HCT116 (cell line): ENCODE measurements at regions not wholly inside any gene's neighbourhood (a gene's known extent, or its start where the extent isn't known, plus 50 kb on each side); places are given as distances from the start of the nearest gene placed in this dataset.
"Not testable (repeated sequence)": the region's sequence is repeated elsewhere in the genome, so short reads cannot be mapped to it uniquely, and the experiment has no call there.

ENCODE experiments used
- ATAC-seq: fragments of 200-7000 bp; cut with Tn5 transposase; 2 replicates; pipeline ENCODE4 v1.9.1; 2020; ENCODE audit warnings: mild to moderate bottlenecking, moderate library complexity
- BruUV-seq: library from RNA; stranded (reverse); fragments of 400-500 nt; replicated peaks from 2 replicates; lab custom pipeline; 2021; lab: Mats Ljungman, UMichigan
- CTCF ChIA-PET: fragments of 300-600 bp; sonication (Branson Sonifier 250); formaldehyde crosslinking; loops from one replicate; lab custom pipeline; 2021; ENCODE audit warnings: antibody characterized with exemption; lab: Charles Lee
- POLR2A ChIA-PET: fragments of 300-600, 350-600 bp; sonication (Branson Sonifier 250); formaldehyde crosslinking; loops from one replicate; lab custom pipeline; 2021; ENCODE audit warnings: antibody characterized with exemption; lab: Charles Lee
- RAD21 ChIA-PET, 2 experiments: fragments of 300-600 bp; sonication (Branson Sonifier 250); formaldehyde crosslinking; loops; one replicate each; lab custom pipeline; 2023; ENCODE audit warnings: low total read pairs in 2 of 2; ENCODE audit not compliant: uncharacterized antibody in 2 of 2, unreplicated experiment in 2 of 2, low non-redundant PET in 1 of 2; lab: Charles Lee
- DNase-seq: peaks from one replicate; pipeline ENCODE4 v3.0.0-alpha.2; 2010; ENCODE audit warnings: low read depth, low spot score
- H2AFZ ChIP-seq: fragments of 200-600 bp; shearing (Covaris generic), sonication (generic); 2 replicates; pipeline ENCODE4 v1.6.1; 2017; ENCODE audit warnings: low read depth, mixed run types, mixed read lengths, antibody characterized with exemption, low read length; ENCODE audit not compliant: poor library complexity, severe bottlenecking
- H3K27ac ChIP-seq: 2 replicates; pipeline ENCODE4 v1.5.1; 2012; ENCODE audit warnings: low read depth, low read length
- H3K27me3 ChIP-seq: fragments of 200-600 bp; sonication (generic); 2 replicates; pipeline ENCODE4 v1.6.1; 2016; ENCODE audit warnings: mixed run types, low read length, mixed read lengths; ENCODE audit not compliant: insufficient read depth
- H3K36me3 ChIP-seq, 2 experiments: fragments of 200-500 bp in 1 of 2; fragments of 200-600 bp in 1 of 2; sonication (Bioruptor generic) in 1 of 2; sonication (generic) in 1 of 2; 2 replicates each; pipeline versions ENCODE4 v1.5.1 to v1.6.1; 2014 to 2016; ENCODE audit warnings: low read length in 2 of 2, inconsistent platforms in 1 of 2, mixed read lengths in 1 of 2, mixed run types in 1 of 2; ENCODE audit not compliant: insufficient read depth in 2 of 2, control insufficient read depth in 1 of 2
- H3K4me1 ChIP-seq, 2 experiments: fragments of 200-600 bp in 1 of 2; sonication (generic) in 1 of 2; 2 replicates each; pipeline versions ENCODE4 v1.5.1 to v1.6.1; 2012 to 2017; ENCODE audit warnings: low read length in 2 of 2, inconsistent platforms in 1 of 2, mild to moderate bottlenecking in 1 of 2, mixed read lengths in 1 of 2, mixed run types in 1 of 2, moderate library complexity in 1 of 2; ENCODE audit not compliant: insufficient read depth in 2 of 2, control insufficient read depth in 1 of 2
- H3K4me2 ChIP-seq: fragments of 200-600 bp; sonication (generic); 2 replicates; pipeline ENCODE4 v1.6.1; 2017; ENCODE audit warnings: mixed run types, low read length, mixed read lengths
- H3K4me3 ChIP-seq, 2 experiments: fragments of 200-600 bp in 1 of 2; sonication (generic) in 1 of 2; replicated peaks in 1 of 2; 2 replicates each; pipeline ENCODE4 v1.5.1; 2011 to 2016; ENCODE audit warnings: low read length in 2 of 2, control low read depth in 1 of 2, low read depth in 1 of 2, mild to moderate bottlenecking in 1 of 2, mixed read lengths in 1 of 2, mixed run types in 1 of 2
- H3K79me2 ChIP-seq: fragments of 200-600 bp; sonication (generic); 2 replicates; pipeline ENCODE4 v1.6.1; 2017; ENCODE audit warnings: mild to moderate bottlenecking, mixed run types, low read length, moderate library complexity, mixed read lengths; ENCODE audit not compliant: insufficient read depth
- H3K9ac ChIP-seq: fragments of 200-600 bp; sonication (generic); 2 replicates; pipeline ENCODE4 v1.6.1; 2016; ENCODE audit warnings: low read length, mixed read lengths
- H3K9me2 ChIP-seq: fragments of 200-600 bp; sonication (generic), shearing (Covaris generic); 2 replicates; pipeline ENCODE4 v1.6.1; 2017; ENCODE audit warnings: mixed run types, mild to moderate bottlenecking, moderate library complexity; ENCODE audit not compliant: insufficient read depth
- H3K9me3 ChIP-seq, 2 experiments: fragments of 200-500 bp in 1 of 2; fragments of 200-600 bp in 1 of 2; sonication (Bioruptor generic) in 1 of 2; sonication (generic) in 1 of 2; 2 replicates each; pipeline ENCODE4 v1.6.1; 2014 to 2017; ENCODE audit warnings: low read length in 2 of 2, mixed read lengths in 2 of 2, inconsistent platforms in 1 of 2, low read depth in 1 of 2, mild to moderate bottlenecking in 1 of 2, mixed run types in 1 of 2, moderate library complexity in 1 of 2; ENCODE audit not compliant: control insufficient read depth in 1 of 2, insufficient read depth in 1 of 2
- H4K20me1 ChIP-seq: fragments of 200-600 bp; sonication (generic), shearing (Covaris generic); 2 replicates; pipeline ENCODE4 v1.6.1; 2017; ENCODE audit warnings: mixed run types, mild to moderate bottlenecking, moderate library complexity; ENCODE audit not compliant: insufficient read depth
- CBX3 ChIP-seq: IDR thresholded peaks from 2 replicates; pipeline ENCODE4 v1.6.1; 2012; ENCODE audit warnings: low read depth
- CEBPB ChIP-seq: IDR thresholded peaks from 2 replicates; pipeline ENCODE4 v1.6.1; 2012; ENCODE audit warnings: low read depth
- FOSL1 ChIP-seq: IDR thresholded peaks from 2 replicates; pipeline ENCODE4 v1.6.1; 2012; ENCODE audit warnings: low read depth
- JUND ChIP-seq: IDR thresholded peaks from 2 replicates; pipeline ENCODE4 v1.6.1; 2012
- SIN3A ChIP-seq: IDR thresholded peaks from 2 replicates; pipeline ENCODE4 v1.6.1; 2012; ENCODE audit warnings: low read depth
- SP1 ChIP-seq: IDR thresholded peaks from 2 replicates; pipeline ENCODE4 v1.6.1; 2012; ENCODE audit warnings: low read depth
- TCF7L2 ChIP-seq: IDR thresholded peaks from 2 replicates; pipeline ENCODE4 v1.7.0; 2011; ENCODE audit warnings: borderline replicate concordance, inconsistent platforms; ENCODE audit not compliant: insufficient read depth, insufficient read length; ENCODE audit errors: extremely low read depth
- intact Hi-C: fragments of 100-400 bp; cut with micrococcal nuclease; formaldehyde crosslinking; loops from 2 replicates; pipeline ENCODE4 v1.10.0; 2022
- TF ChIP-seq, protein P1 (sequence below): IDR thresholded peaks from 2 replicates; pipeline ENCODE4 v1.6.1; 2012

DNA sequence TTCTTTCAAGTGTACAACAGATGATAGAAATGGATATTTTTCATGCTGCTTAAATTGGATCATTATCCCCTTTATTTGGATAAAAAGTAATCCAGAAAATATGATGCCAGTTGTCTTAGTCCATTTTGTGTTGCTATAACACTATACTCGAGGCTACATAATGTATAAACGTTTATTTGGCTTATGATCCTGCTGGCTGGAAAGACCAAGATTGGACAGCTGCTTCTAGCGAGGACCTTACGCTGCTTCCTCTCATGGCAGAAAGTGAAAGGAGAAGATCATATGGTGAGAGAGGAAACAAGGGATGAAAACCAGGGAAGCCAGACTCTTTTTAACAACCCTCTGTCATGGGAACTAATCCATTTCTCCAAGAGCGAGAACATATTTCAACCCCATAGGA, 102.7 kb downstream of the TRAM1L1 start:
- Histone ChIP-seq H3K9me3 (no peaks in the 10 kb centered on the region), H3K4me2 (no peak overlapping the region), H3K9me2 (no peaks in the 10 kb centered on the region), H3K9ac (no peak overlapping the region), H3K4me3 (no peak overlapping the region), H3K79me2 (no peaks in the 10 kb centered on the region), H3K4me1 (peaks cover 5 to 20% of the 10 kb centered on the region in 2 experiments; a peak in 3 of 4 replicates), H3K36me3 (no peaks in the 10 kb centered on the region), H2AFZ (peak overlapping the region; percentile 44), H4K20me1 (no peaks in the 10 kb centered on the region), H3K27me3 (no peaks in the 10 kb centered on the region), H3K27ac (no peak overlapping the region)
- intact Hi-C loops = no loop called here
- DNase-seq = no peak
- TF ChIP-seq, protein P1, sequence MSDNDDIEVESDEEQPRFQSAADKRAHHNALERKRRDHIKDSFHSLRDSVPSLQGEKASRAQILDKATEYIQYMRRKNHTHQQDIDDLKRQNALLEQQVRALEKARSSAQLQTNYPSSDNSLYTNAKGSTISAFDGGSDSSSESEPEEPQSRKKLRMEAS = no peak
- no peak for TF ChIP-seq JUND
- no peak for TF ChIP-seq CEBPB
- POLR2A ChIA-PET = no interaction called here
- CTCF ChIA-PET = no interaction called here
- no TSS peak for BruUV-seq
- RAD21 ChIA-PET = no interaction called here
- ATAC-seq = no peak

DNA sequence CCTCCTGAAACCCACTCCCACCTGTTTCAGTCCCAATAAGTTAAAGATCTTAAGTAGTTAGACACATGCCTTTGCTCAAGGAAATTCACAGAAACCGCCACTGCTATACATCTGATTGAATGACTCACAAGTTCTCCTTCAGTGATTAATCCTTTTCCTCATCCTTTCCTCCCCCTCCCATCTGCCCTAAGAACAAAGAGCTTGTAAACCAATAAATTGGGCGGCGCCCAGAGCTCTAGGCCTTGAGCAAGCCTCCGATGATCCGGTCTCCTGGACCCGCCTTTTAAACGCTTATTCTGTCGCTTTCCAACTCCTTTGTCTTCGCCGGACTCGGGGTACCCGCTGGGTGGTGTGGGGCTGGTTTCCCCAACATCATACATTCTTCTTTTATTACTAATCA, 104.9 kb downstream of the TRAM1L1 start:
- RAD21 ChIA-PET, POLR2A ChIA-PET, BruUV-seq, H3K27ac ChIP-seq, H3K27me3 ChIP-seq, H3K36me3 ChIP-seq, H3K79me2 ChIP-seq: not testable (repeated sequence)
- Histone ChIP-seq H3K4me1 (peaks cover 5 to 20% of the 10 kb centered on the region in 2 experiments; a peak in 3 of 4 replicates), H3K4me2 (peak overlapping the region; percentile 68)
- DNase-seq = peak; percentile 78
- TF ChIP-seq CBX3 (peak; percentile 45; the same call in 1 of the 2 replicates), CEBPB (peak; percentile 57; the same call in 1 of the 2 replicates), TCF7L2 (peak; percentile 83), SP1 (peak; percentile 46; the same call in 1 of the 2 replicates), SIN3A (0 out of 2 replicates have a peak, but pooled peaks have one; percentile 25), JUND (peak; percentile 67), FOSL1 (peak; percentile 56)
- TF ChIP-seq, protein P1 = 0 out of 2 replicates have a peak, but pooled peaks have one; percentile 15
- TF ChIP-seq, all 23 proteins: peak for 8; not testable (repeated sequence) for 15
- H3K9me2 ChIP-seq, H3K9ac ChIP-seq, H4K20me1 ChIP-seq, CTCF ChIA-PET, intact Hi-C loops, H3K9me3 ChIP-seq: not testable (repeated sequence)
- Histone ChIP-seq H2AFZ (peak overlapping the region; percentile 97), H3K4me3 (peak overlapping the region in 1 of 2 experiments; percentile 29; a peak in 3 of 4 replicates)
- peak; percentile 90 for ATAC-seq
